Activated CD4-positive, alpha-beta memory T cell treated with anti-CD3 and anti-CD28 coated beads for 36 hours (primary cell): ENCODE measurements at regions not wholly inside any gene's neighbourhood (a gene's known extent, or its start where the extent isn't known, plus 50 kb on each side); places are given as distances from the start of the nearest gene placed in this dataset.

Experiments
- CTCF ChIA-PET: fragments of 350-600 bp; sonication (Branson Sonifier 250); formaldehyde crosslinking; loops from one replicate; lab custom pipeline; 2021; ENCODE audit warnings: antibody characterized with exemption, inconsistent platforms; lab: Charles Lee
- POLR2A ChIA-PET: fragments of 350-600 bp; sonication (Branson Sonifier 250); formaldehyde crosslinking; loops from one replicate; lab custom pipeline; 2021; ENCODE audit warnings: antibody characterized with exemption; lab: Charles Lee
- DNase-seq: peaks from one replicate; pipeline ENCODE4 v3.0.0-alpha.2; 2020
- H3K27ac Mint-ChIP-seq: one replicate; pipeline ENCODE4 v1.8.0; 2021; ENCODE audit warnings: mixed read lengths
- H3K27me3 Mint-ChIP-seq: one replicate; pipeline ENCODE4 v1.8.0; 2021; ENCODE audit warnings: mixed read lengths
- H3K36me3 Mint-ChIP-seq: one replicate; pipeline ENCODE4 v1.8.0; 2021; ENCODE audit warnings: mixed read lengths
- H3K4me1 Mint-ChIP-seq: one replicate; pipeline ENCODE4 v1.8.0; 2021; ENCODE audit warnings: low read depth, mixed read lengths
- H3K4me3 Mint-ChIP-seq: one replicate; pipeline ENCODE4 v1.8.0; 2021; ENCODE audit warnings: mild to moderate bottlenecking, mixed read lengths
- H3K9me3 Mint-ChIP-seq: one replicate; pipeline ENCODE4 v1.8.0; 2021; ENCODE audit warnings: mixed read lengths
- intact Hi-C: fragments of 100-400 bp; cut with micrococcal nuclease; formaldehyde crosslinking; loops from one replicate; pipeline ENCODE4 v1.15.1; 2023

- Mint-ChIP-seq H3K27me3 (peaks cover 2% of the 10 kb centered on the region), H3K4me1 (peaks cover 45% of the 10 kb centered on the region), H3K36me3 (peaks cover 4% of the 10 kb centered on the region), H3K4me3 (peak overlapping the region; percentile 58), H3K27ac (peak overlapping the region; percentile 71), H3K9me3 (peaks cover 5% of the 10 kb centered on the region)
- peak; percentile 38 for DNase-seq
- intact Hi-C loops, result loop anchor here (1.0 to 2.0 kb wide), 5 partner anchors 38 to 272 kb away; partner anchors contain the start of gene GPR18
- POLR2A ChIA-PET, result interaction anchor here (0.6 to 1.0 kb wide), 8 partner anchors 39 to 679 kb away, joined by 3 to 4 read pairs (median 3); partner anchors contain the start of gene UBAC2
- CTCF ChIA-PET, result interaction anchor here (0.6 to 1.3 kb wide), 5 partner anchors 38 to 332 kb away, joined by 3 read pairs; no protein-coding TSS in a partner anchor
Observed at GRCh38 chr13:99124794-99125316, 75.8 kb upstream of the UBAC2 start.

- ChIA-PET POLR2A (interaction anchor here (0.6 to 1.0 kb wide), 8 partner anchors 39 to 680 kb away, joined by 3 to 4 read pairs (median 3); partner anchors contain the start of gene UBAC2), CTCF (interaction anchor here (0.6 to 1.3 kb wide), 6 partner anchors 39 to 332 kb away, joined by 3 read pairs; no protein-coding TSS in a partner anchor)
- Mint-ChIP-seq H3K27ac (peak overlapping the region; percentile 71), H3K4me1 (peaks cover 41% of the 10 kb centered on the region), H3K9me3 (peaks cover 3% of the 10 kb centered on the region), H3K36me3 (peaks cover 2% of the 10 kb centered on the region), H3K4me3 (peak overlapping the region; percentile 58), H3K27me3 (peaks cover 2% of the 10 kb centered on the region)
- DNase-seq, result no peak
- intact Hi-C loops, result loop anchor here (1.0 to 2.0 kb wide), 5 partner anchors 39 to 272 kb away; partner anchors contain the start of gene GPR18
Observed at GRCh38 chr13:99125326-99125915, 75.2 kb upstream of the UBAC2 start.

GRCh38 chr13:99126821-99127220, 73.8 kb upstream of the UBAC2 start:
- CTCF ChIA-PET, result no interaction called here
- Mint-ChIP-seq H3K4me3 (no peak overlapping the region), H3K9me3 (no peaks in the 10 kb centered on the region), H3K4me1 (peaks cover 31% of the 10 kb centered on the region), H3K27me3 (peaks cover 2% of the 10 kb centered on the region), H3K27ac (no peak overlapping the region), H3K36me3 (no peaks in the 10 kb centered on the region)
- POLR2A ChIA-PET, result no interaction called here
- no peak for DNase-seq
- intact Hi-C loops, result no loop called here

- intact Hi-C loops, result no loop called here
- no peaks in the 10 kb centered on the region for H3K36me3 Mint-ChIP-seq
Observed at GRCh38 chr13:99129050-99129449, 71.6 kb upstream of the UBAC2 start.

GRCh38 chr13:99129951-99130350, 70.7 kb upstream of the UBAC2 start:
- H3K4me3 Mint-ChIP-seq, result no peak overlapping the region

More at GRCh38 chr13:99129050-99129449, 71.6 kb upstream of the UBAC2 start:
- Mint-ChIP-seq H3K4me1 (peaks cover 16% of the 10 kb centered on the region), H3K4me3 (no peak overlapping the region), H3K27ac (no peak overlapping the region), H3K9me3 (no peaks in the 10 kb centered on the region), H3K27me3 (no peaks in the 10 kb centered on the region)
- DNase-seq, result no peak
- POLR2A ChIA-PET, result no interaction called here
- CTCF ChIA-PET, result interaction anchor here (0.8 kb wide), 1 partner anchor 48 kb away, joined by 3 read pairs; no protein-coding TSS in a partner anchor

GRCh38 chr13:99131410-99131809, 69.2 kb upstream of the UBAC2 start:
- ChIA-PET POLR2A (interaction anchor here (0.6 kb wide), 1 partner anchor 1326 kb away, joined by 3 read pairs; no protein-coding TSS in a partner anchor), CTCF (no interaction called here)
- DNase-seq, result no peak
- Mint-ChIP-seq H3K27me3 (no peaks in the 10 kb centered on the region), H3K4me3 (no peak overlapping the region), H3K4me1 (no peaks in the 10 kb centered on the region), H3K27ac (no peak overlapping the region), H3K36me3 (no peaks in the 10 kb centered on the region), H3K9me3 (no peaks in the 10 kb centered on the region)
- intact Hi-C loops, result no loop called here

More at GRCh38 chr13:99129951-99130350, 70.7 kb upstream of the UBAC2 start:
- ChIA-PET POLR2A (no interaction called here), CTCF (interaction anchor here (0.8 kb wide), 1 partner anchor 47 kb away, joined by 3 read pairs; no protein-coding TSS in a partner anchor)
- DNase-seq, result no peak
- Mint-ChIP-seq H3K4me1 (peaks cover 7% of the 10 kb centered on the region), H3K9me3 (no peaks in the 10 kb centered on the region), H3K27me3 (no peaks in the 10 kb centered on the region), H3K27ac (no peak overlapping the region), H3K36me3 (no peaks in the 10 kb centered on the region)
- intact Hi-C loops, result no loop called here

- CTCF ChIA-PET, result interaction anchor here (0.6 kb wide), 1 partner anchor 15 kb away, joined by 3 read pairs; no protein-coding TSS in a partner anchor
Observed at GRCh38 chr13:99132295-99132835, 68.3 kb upstream of the UBAC2 start.

GRCh38 chr13:99133230-99133629, 67.4 kb upstream of the UBAC2 start:
- intact Hi-C loops, result no loop called here
- Mint-ChIP-seq H3K4me3 (no peak overlapping the region), H3K27me3 (no peaks in the 10 kb centered on the region), H3K36me3 (no peaks in the 10 kb centered on the region), H3K27ac (no peak overlapping the region), H3K9me3 (no peaks in the 10 kb centered on the region), H3K4me1 (no peaks in the 10 kb centered on the region)
- ChIA-PET CTCF (interaction anchor here (0.8 kb wide), 1 partner anchor 43 kb away, joined by 3 read pairs; no protein-coding TSS in a partner anchor), POLR2A (interaction anchor here (0.6 kb wide), 1 partner anchor 83 kb away, joined by 5 read pairs; no protein-coding TSS in a partner anchor)
- no peak for DNase-seq

More at GRCh38 chr13:99132295-99132835, 68.3 kb upstream of the UBAC2 start:
- Mint-ChIP-seq H3K27ac (no peak overlapping the region), H3K27me3 (no peaks in the 10 kb centered on the region), H3K9me3 (no peaks in the 10 kb centered on the region), H3K4me3 (no peak overlapping the region), H3K4me1 (no peaks in the 10 kb centered on the region), H3K36me3 (no peaks in the 10 kb centered on the region)
- POLR2A ChIA-PET, result interaction anchor here (0.6 to 0.7 kb wide), 2 partner anchors 9 to 1325 kb away, joined by 3 read pairs; no protein-coding TSS in a partner anchor
- DNase-seq, result no peak
- intact Hi-C loops, result no loop called here

- DNase-seq, result no peak
- H3K4me1 Mint-ChIP-seq, result no peaks in the 10 kb centered on the region
- no peak overlapping the region for H3K27ac Mint-ChIP-seq
- H3K36me3 Mint-ChIP-seq, result no peaks in the 10 kb centered on the region
- H3K4me3 Mint-ChIP-seq, result no peak overlapping the region
- ChIA-PET POLR2A (no interaction called here), CTCF (no interaction called here)
- intact Hi-C loops, result no loop called here
- no peaks in the 10 kb centered on the region for H3K27me3 Mint-ChIP-seq
- H3K9me3 Mint-ChIP-seq, result no peaks in the 10 kb centered on the region
Observed at GRCh38 chr13:99133848-99134247, 66.8 kb upstream of the UBAC2 start.

GRCh38 chr13:99135591-99135990, 65.1 kb upstream of the UBAC2 start:
- H3K27me3 Mint-ChIP-seq, result no peaks in the 10 kb centered on the region
- no peak overlapping the region for H3K27ac Mint-ChIP-seq
- intact Hi-C loops, result no loop called here
- no peaks in the 10 kb centered on the region for H3K9me3 Mint-ChIP-seq
- POLR2A ChIA-PET, result no interaction called here
- H3K4me3 Mint-ChIP-seq, result no peak overlapping the region
- no peak for DNase-seq
- CTCF ChIA-PET, result no interaction called here
- H3K36me3 Mint-ChIP-seq, result no peaks in the 10 kb centered on the region
- no peaks in the 10 kb centered on the region for H3K4me1 Mint-ChIP-seq

GRCh38 chr13:99136427-99136954, 64.2 kb upstream of the UBAC2 start:
- H3K27me3 Mint-ChIP-seq, result no peaks in the 10 kb centered on the region
- no peak overlapping the region for H3K27ac Mint-ChIP-seq
- no peaks in the 10 kb centered on the region for H3K9me3 Mint-ChIP-seq
- POLR2A ChIA-PET, result no interaction called here
- no peak for DNase-seq
- H3K4me3 Mint-ChIP-seq, result no peak overlapping the region
- no peaks in the 10 kb centered on the region for H3K4me1 Mint-ChIP-seq
- no peaks in the 10 kb centered on the region for H3K36me3 Mint-ChIP-seq
- intact Hi-C loops, result no loop called here
- CTCF ChIA-PET, result no interaction called here

GRCh38 chr13:99140831-99141230, 59.8 kb upstream of the UBAC2 start:
- Mint-ChIP-seq H3K27me3 (peaks cover 1% of the 10 kb centered on the region), H3K4me1 (no peaks in the 10 kb centered on the region), H3K4me3 (no peak overlapping the region), H3K9me3 (no peaks in the 10 kb centered on the region), H3K27ac (no peak overlapping the region), H3K36me3 (no peaks in the 10 kb centered on the region)
- POLR2A ChIA-PET, result interaction anchor here (0.8 kb wide), 1 partner anchor 9 kb away, joined by 3 read pairs; no protein-coding TSS in a partner anchor
- intact Hi-C loops, result no loop called here
- DNase-seq, result no peak
- CTCF ChIA-PET, result no interaction called here
